B cell (primary cell): ENCODE measurements at regions not wholly inside any gene's neighbourhood (a gene's known extent, or its start where the extent isn't known, plus 50 kb on each side); places are given as distances from the start of the nearest gene placed in this dataset.

Source experiments
- ATAC-seq: fragments of 200-7000 bp; cut with Tn5 transposase; one replicate; pipeline ENCODE4 v1.10.0; 2021; ENCODE audit warnings: low read depth, mild to moderate bottlenecking, moderate number of reproducible peaks, moderate library complexity
- CTCF ChIA-PET: fragments of 350-600 bp; sonication (Branson Sonifier 250); formaldehyde crosslinking; loops from one replicate; lab custom pipeline; 2021; ENCODE audit warnings: antibody characterized with exemption, inconsistent platforms; lab: Charles Lee
- POLR2A ChIA-PET: fragments of 350-600 bp; sonication (Branson Sonifier 250); formaldehyde crosslinking; loops from one replicate; lab custom pipeline; 2021; ENCODE audit warnings: antibody characterized with exemption; lab: Charles Lee
- DNase-seq: peaks from one replicate; pipeline ENCODE4 v3.0.0; 2013
- H2AFZ ChIP-seq: 2 replicates; pipeline ENCODE4 v1.6.1; 2012; ENCODE audit warnings: mild to moderate bottlenecking, low read depth, low read length; ENCODE audit not compliant: insufficient read depth, poor library complexity, severe bottlenecking
- H3K27ac ChIP-seq, 2 donors: 1 replicate in 1 of 2; 2 replicates in 1 of 2; pipeline ENCODE4 v1.5.1; 2012 to 2013; ENCODE audit warnings: low read length in 2 of 2, mild to moderate bottlenecking in 2 of 2, moderate library complexity in 1 of 2
- H3K27me3 ChIP-seq, 4 experiments: fragments of 200-600 bp in 1 of 4; sonication (generic) in 1 of 4; replicated peaks in 1 of 4; 1 replicate in 2 of 4; 2 replicates in 2 of 4; pipeline versions ENCODE4 v1.6.1 to v1.7.0; 2013 to 2016; ENCODE audit warnings: low read length in 3 of 4, mild to moderate bottlenecking in 2 of 4, mixed read lengths in 1 of 4, moderate library complexity in 1 of 4; ENCODE audit not compliant: insufficient read depth in 4 of 4, control insufficient read depth in 3 of 4; ENCODE audit errors: control extremely low read depth in 1 of 4
- H3K36me3 ChIP-seq, 2 experiments: replicated peaks in 1 of 2; 1 replicate in 1 of 2; 2 replicates in 1 of 2; pipeline versions ENCODE4 v1.6.1 to v1.7.1; 2013; ENCODE audit warnings: low read length in 1 of 2; ENCODE audit not compliant: insufficient read depth in 2 of 2, control insufficient read depth in 1 of 2; ENCODE audit errors: control extremely low read depth in 1 of 2, extremely low read depth in 1 of 2
- H3K4me1 ChIP-seq, 2 donors: fragments of 200-600 bp in 1 of 2; sonication (generic) in 1 of 2; 1 replicate in 1 of 2; 2 replicates in 1 of 2; pipeline versions ENCODE4 v1.5.1 to v1.6.1; 2013 to 2017; ENCODE audit warnings: low read length in 2 of 2; ENCODE audit not compliant: control insufficient read depth in 2 of 2, insufficient read depth in 2 of 2
- H3K4me2 ChIP-seq: replicated peaks from 2 replicates; pipeline ENCODE3; 2012; ENCODE audit warnings: mild to moderate bottlenecking, low read depth, low read length; ENCODE audit not compliant: poor library complexity, severe bottlenecking
- H3K4me3 ChIP-seq, 5 experiments: fragments of 200-600 bp in 1 of 5; sonication (generic) in 1 of 5; 1 replicate in 3 of 5; 2 replicates in 2 of 5; pipeline versions ENCODE4 v1.5.1 to v1.7.0; 2011 to 2016; ENCODE audit warnings: low read length in 4 of 5, mild to moderate bottlenecking in 4 of 5, low read depth in 2 of 5, control low read depth in 1 of 5, moderate library complexity in 1 of 5; ENCODE audit not compliant: insufficient read depth in 1 of 5; ENCODE audit errors: control extremely low read depth in 1 of 5, extremely low read depth in 1 of 5
- H3K79me2 ChIP-seq: fragments of 200-600 bp; sonication (generic); one replicate; pipeline ENCODE4 v1.6.0; 2016; ENCODE audit warnings: low read length; ENCODE audit not compliant: control insufficient read depth, insufficient read depth
- H3K9ac ChIP-seq: fragments of 200-600 bp; sonication (generic); 2 replicates; pipeline ENCODE4 v1.6.1; 2017; ENCODE audit warnings: mild to moderate bottlenecking, low read length, moderate library complexity
- H3K9me3 ChIP-seq, 3 donors: one replicate each; pipeline versions ENCODE4 v1.6.1 to v1.7.1; 2013; ENCODE audit warnings: low read length in 2 of 3; ENCODE audit not compliant: control insufficient read depth in 2 of 3, insufficient read depth in 1 of 3; ENCODE audit errors: control extremely low read depth in 1 of 3
- H4K20me1 ChIP-seq: 2 replicates; pipeline ENCODE4 v1.6.0; 2012; ENCODE audit warnings: mild to moderate bottlenecking, low read length; ENCODE audit not compliant: insufficient read depth, control insufficient read depth, poor library complexity, severe bottlenecking
- H3K27ac Mint-ChIP-seq: one replicate; pipeline ENCODE4 v1.8.0; 2021; ENCODE audit warnings: mixed read lengths
- H3K27me3 Mint-ChIP-seq: one replicate; pipeline ENCODE4 v1.8.0; 2021; ENCODE audit warnings: mixed read lengths
- H3K4me1 Mint-ChIP-seq: one replicate; pipeline ENCODE4 v1.8.0; 2021; ENCODE audit warnings: mixed read lengths
- H3K4me3 Mint-ChIP-seq: one replicate; pipeline ENCODE4 v1.8.0; 2021; ENCODE audit warnings: mixed read lengths
- H3K9me3 Mint-ChIP-seq: one replicate; pipeline ENCODE4 v1.8.0; 2022; ENCODE audit warnings: mixed read lengths; ENCODE audit not compliant: insufficient read depth
- CTCF ChIP-seq: fragments of 200-600 bp; IDR thresholded peaks from one replicate; pipeline ENCODE4 v1.8.0; 2022; ENCODE audit warnings: antibody characterized with exemption, mild to moderate bottlenecking
- EZH2 ChIP-seq: IDR thresholded peaks from 2 replicates; pipeline ENCODE4 v1.6.1; 2012; ENCODE audit warnings: borderline replicate concordance, low read depth, mild to moderate bottlenecking, moderate library complexity, low read length; ENCODE audit not compliant: insufficient read depth, poor library complexity, severe bottlenecking
- WGBS: methylation state at CpG from one replicate; pipeline ENCODE4 v1.1.5; 2013; ENCODE audit warnings: missing lambda C conversion rate; ENCODE audit not compliant: insufficient coverage; 5-methylcytosine and 5-hydroxymethylcytosine counted together
- intact Hi-C: fragments of 100-400 bp; cut with micrococcal nuclease; formaldehyde crosslinking; loops from one replicate; pipeline ENCODE4 v1.10.0; 2022

- intact Hi-C loops: no loop called here
- POLR2A ChIA-PET: no interaction called here
- H3K9me3 Mint-ChIP-seq: no peaks in the 10 kb centered on the region
- Histone ChIP-seq H3K4me3 (no peak overlapping the region), H2AFZ (no peak overlapping the region), H3K4me2 (no peak overlapping the region), H3K4me1 (no peaks in the 10 kb centered on the region), H3K9me3 (peaks cover 0 to 5% (median 0%) of the 10 kb centered on the region in 3 donors), H4K20me1 (no peaks in the 10 kb centered on the region), H3K36me3 (no peaks in the 10 kb centered on the region), H3K79me2 (no peaks in the 10 kb centered on the region), H3K27ac (no peak overlapping the region), H3K27me3 (no peaks in the 10 kb centered on the region), H3K9ac (no peak overlapping the region)
- DNase-seq: no peak
- no peak overlapping the region for H3K4me3 Mint-ChIP-seq
- H3K27me3 Mint-ChIP-seq: no peaks in the 10 kb centered on the region
- WGBS: 44% methylated on average over 1 of the region's 4 CpGs
- H3K27ac Mint-ChIP-seq: no peak overlapping the region
- no peak for ATAC-seq
- no peak for TF ChIP-seq EZH2
- no peaks in the 10 kb centered on the region for H3K4me1 Mint-ChIP-seq
- CTCF ChIA-PET: no interaction called here
These were observed 231.1 kb upstream of the CA10 start for GRCh38 chr17:52389632-52390031.

GRCh38 chr17:52388941-52389340, 230.4 kb upstream of the CA10 start:
- ATAC-seq (no peak), DNase-seq (no peak)
- no peaks in the 10 kb centered on the region for H3K36me3 ChIP-seq
- Mint-ChIP-seq H3K4me1 (no peaks in the 10 kb centered on the region), H3K27ac (no peak overlapping the region), H3K27me3 (no peaks in the 10 kb centered on the region), H3K9me3 (peaks cover 2% of the 10 kb centered on the region), H3K4me3 (no peak overlapping the region)
- ChIA-PET POLR2A (no interaction called here), CTCF (no interaction called here)
- no peak for TF ChIP-seq EZH2
- no peak for TF ChIP-seq CTCF
- no peaks in the 10 kb centered on the region for H3K27me3 ChIP-seq
- H3K4me2 ChIP-seq: no peak overlapping the region
- WGBS: 92% methylated on average over 1 of the region's 1 CpG
- intact Hi-C loops: no loop called here
- H3K79me2 ChIP-seq: no peaks in the 10 kb centered on the region
- no peak overlapping the region for H3K27ac ChIP-seq
- no peaks in the 10 kb centered on the region for H3K4me1 ChIP-seq
- H2AFZ ChIP-seq: no peak overlapping the region
- no peak overlapping the region for H3K4me3 ChIP-seq
- H3K9me3 ChIP-seq: peaks cover 0 to 5% (median 0%) of the 10 kb centered on the region in 3 donors
- no peaks in the 10 kb centered on the region for H4K20me1 ChIP-seq
- H3K9ac ChIP-seq: no peak overlapping the region
